Kidney glomerular epithelial cell (primary cell): ENCODE measurements at regions not wholly inside any gene's neighbourhood (a gene's known extent, or its start where the extent isn't known, plus 50 kb on each side); places are given as distances from the start of the nearest gene placed in this dataset.

Source experiments
- DNase-seq: peaks from one replicate; lab custom pipeline; 2025; lab: John Stamatoyannopoulos, UW

DNA sequence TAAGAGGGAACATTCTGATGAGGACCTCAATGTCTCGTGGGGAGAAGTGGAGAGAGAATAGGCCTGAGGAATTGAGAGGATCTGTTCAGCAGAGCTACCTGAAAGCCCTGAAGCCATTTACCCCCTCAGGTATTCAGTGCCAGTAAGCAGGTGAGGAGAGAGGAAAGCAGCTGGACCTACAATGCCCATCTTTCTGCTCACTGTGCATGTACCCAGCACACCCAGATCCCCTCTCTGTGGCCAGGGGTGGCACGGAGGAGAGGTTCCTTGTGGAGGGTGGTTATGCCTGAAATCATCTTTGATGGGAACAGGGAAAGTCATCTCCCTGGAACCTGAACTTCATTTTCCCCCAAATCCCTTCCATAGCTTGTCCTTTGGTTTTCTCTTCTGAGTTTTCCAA, 277.8 kb upstream of the B3GAT1 start:
- no peak for DNase-seq

DNA sequence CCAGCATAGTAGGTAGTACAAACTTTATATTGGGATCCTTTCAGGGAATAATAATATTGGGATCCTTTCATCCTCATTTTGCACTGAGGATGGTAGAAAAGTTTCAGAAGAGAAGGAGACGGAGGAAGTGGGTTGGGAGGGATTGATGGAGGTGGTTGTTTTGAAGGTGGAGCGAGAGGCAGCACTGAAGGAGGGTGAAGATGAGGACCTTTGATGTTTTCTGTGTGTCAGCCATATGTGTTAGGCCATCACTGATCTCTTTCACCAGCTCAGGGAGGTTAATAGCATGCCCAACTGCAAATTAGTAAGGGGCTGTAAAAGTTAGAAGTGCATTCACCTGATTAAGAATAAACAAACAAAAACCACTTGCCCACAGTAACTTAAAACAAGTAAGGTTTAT, 275.5 kb upstream of the B3GAT1 start:
- no peak for DNase-seq

DNA sequence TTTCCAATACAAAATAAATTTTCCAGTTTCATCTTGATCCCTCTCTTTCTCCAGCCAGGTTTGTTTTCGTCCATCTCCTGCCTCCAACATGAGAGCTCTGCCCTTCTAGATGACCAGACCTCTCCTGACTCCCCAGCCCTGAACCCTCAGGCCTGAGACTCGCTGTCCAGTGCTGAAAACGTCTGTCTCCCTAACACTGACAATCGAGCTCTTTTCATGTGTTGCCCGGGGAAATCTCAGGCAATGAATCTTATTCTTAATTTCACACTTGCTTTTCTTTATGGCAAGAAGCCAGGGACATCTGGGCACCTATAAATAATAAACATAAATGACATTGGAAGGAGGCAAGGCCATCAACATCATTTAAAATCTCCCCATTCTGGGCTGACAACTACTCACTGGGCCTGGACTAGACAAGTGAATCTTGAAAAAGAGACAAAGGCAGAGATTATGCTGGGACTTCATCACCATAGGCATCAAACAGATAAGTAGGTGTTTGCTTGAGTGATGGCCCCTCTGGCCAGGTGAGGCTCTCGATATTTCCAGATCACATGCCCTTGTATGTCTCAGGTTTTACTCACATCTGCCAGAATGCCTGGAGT, 274.5 kb upstream of the B3GAT1 start:
- no peak for DNase-seq

DNA sequence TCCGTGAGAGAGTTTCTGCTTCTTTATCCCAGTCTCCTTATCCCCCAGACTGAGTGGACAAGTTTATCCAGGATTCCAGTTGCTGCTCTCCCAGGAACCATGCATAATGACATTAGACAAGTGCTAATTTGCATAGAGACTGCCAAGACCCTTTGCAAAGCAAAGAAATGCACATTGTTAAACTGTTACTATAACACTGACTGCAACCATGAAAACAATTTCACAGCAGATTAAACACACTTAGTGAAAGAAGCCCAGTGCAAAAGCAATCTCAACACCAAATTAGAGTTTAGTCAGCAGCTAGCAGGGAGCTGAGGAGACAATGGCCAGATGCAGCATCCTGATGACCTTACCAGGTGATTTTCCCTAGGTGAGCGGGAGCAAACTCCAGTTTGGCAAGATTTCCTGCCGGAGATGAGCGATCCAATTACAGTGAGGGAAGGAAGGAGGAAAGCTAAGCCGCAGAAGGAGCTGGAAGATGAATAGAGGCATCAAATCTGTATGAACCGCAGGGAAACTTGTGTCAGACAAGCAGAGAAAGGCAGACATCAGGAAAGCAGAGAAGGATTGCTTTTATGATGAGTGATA, 273.8 kb upstream of the B3GAT1 start:
- DNase-seq = no peak

DNA sequence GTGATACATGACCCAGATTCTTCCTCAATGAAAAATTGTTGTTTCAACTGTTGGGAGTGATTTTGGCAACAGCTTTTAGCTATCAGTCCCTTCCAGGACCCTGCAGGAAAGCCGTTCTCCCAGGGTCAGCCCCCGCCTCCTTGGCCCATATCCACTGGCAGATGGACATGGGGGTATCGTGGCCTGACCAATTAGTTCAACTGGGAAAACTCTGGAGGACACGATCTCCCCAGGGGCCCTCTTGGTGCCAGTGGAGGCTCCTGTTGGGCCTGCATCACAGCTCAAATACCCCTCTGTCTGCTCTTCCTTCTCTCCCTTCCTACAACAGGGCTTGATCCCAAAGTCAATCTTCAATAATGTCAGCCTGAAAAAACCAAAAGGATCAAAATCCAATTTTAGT, 272.5 kb upstream of the B3GAT1 start:
- no peak for DNase-seq

DNA sequence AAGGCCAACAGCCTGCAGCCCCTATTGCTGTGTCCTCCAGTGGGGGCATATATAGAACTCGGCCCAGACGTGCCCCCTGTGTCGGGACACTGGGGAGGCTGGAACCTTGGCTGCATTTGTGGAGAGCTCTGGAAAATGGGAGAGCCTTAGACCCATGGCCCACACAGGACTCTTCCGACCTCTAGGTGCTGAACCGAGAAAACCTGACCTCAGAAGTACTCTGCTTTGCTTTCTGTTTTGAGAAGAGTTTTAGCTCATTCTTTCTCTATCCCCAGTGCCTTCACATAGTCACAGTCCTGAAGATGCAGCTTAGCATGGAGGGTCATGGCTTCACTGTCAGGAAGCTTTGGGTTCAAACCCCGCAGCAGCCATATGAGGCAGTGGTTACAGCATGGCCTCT, 271.8 kb upstream of the B3GAT1 start:
- no peak for DNase-seq

DNA sequence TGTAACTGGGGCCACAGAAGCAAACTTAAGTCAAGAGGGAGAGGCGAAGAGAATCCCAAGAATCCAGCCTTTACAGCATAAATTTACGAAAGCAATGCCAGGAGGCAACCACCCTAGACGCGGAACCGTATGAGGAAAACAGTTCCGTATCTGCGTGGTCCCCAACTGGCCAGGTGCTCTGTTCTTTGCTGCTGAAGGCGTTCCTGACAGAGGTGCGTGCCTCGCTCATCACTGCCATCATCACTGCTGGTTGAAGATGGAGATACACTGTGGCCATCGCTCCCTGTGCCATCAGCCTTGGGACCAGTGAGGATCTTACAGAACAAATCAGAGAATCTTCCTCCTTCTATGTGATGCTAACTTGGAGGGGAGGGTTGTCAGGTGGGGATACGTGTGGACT, 270.5 kb upstream of the B3GAT1 start:
- no peak for DNase-seq

DNA sequence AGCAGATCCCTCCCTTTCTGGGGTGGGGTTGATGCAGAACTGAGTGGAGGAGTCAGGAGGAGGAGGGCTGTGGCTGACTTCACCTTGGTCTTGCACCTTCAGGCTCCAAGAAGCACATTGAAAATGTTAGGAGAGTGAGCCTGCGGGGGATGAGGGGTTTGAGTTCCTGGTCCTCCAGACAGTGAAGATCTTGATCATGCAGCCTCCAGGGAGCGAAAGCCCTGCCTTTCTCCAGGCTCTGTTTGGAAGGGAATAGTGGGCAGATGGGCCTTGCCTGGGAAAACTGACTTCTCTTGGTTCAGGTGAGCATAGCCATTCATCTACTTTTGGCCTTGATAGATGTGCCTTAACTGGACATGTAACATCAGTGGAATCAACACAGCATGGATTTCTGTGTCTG, 267.6 kb upstream of the B3GAT1 start:
- DNase-seq = no peak

DNA sequence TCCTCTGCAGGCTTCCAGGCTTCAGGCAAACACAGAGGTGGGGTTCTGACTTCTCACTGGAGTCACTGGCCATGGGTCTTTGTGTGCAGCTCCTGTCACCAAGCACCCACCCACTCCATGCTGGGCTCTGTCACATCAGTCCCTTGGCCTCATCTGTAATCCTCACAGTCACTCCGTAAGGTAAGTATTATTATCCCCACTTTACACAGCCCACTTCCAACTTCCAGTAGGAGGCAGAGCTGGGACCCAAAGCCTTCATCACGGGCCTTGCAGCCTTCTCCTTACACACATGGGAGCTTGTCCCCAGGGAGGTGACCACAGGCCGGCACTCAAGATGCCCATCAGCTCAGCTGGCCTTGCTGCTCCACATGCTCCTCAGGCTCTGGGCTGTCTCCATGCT, 266.7 kb upstream of the B3GAT1 start:
- DNase-seq = no peak

DNA sequence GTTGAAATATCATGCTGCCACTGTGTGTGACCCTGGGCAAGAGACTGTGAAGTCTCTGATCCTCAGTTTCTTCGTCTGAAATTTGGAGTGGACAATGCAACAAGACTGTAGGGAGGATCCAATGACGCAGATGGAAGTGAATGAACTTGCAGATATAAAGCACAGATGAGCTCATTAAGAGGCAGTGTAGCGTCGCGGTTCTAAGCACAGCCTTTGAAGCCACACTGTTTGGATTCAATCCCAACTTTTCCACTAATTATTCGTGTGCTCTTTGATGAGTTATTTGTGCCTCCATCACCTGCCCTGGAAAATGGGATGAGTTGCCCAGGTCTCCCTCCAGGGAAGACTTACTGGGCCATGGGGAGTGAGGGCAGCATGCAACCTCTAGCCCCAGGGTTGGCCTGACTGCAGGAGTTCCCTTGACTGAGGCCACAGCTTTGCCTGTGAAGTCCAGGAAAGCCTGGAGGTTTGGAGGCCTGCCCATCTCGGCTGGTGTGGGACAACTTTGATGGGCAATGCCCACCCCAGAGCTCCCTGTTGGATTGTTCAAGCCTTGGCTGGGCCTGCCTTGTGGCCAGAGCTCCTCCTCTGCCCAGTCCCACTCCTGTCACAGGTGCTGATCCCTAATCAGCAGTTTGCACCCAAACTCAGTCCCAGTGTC, 266.0 kb upstream of the B3GAT1 start:
- DNase-seq = no peak

DNA sequence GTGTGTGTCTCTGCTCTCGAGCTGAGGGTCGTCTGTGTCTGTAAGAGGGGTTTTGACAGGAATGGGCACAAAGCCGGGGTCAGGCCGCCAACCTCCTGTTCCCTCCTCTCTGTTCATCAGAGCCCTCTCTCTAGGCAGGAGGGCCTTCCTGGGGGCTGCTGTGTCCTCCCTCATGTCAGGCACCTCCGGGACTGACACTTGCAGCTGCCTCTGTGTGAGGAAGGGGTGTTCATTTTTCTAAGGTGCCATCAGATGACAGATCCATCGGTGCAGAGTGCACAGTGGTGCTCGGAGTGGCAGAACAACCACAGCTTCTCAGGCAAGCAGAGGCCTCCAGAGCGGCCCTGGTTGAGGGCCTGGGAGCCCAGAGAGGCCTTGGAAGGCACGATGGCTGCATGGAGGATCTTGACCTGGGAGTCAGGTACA, 265.4 kb upstream of the B3GAT1 start:
- DNase-seq = no peak

DNA sequence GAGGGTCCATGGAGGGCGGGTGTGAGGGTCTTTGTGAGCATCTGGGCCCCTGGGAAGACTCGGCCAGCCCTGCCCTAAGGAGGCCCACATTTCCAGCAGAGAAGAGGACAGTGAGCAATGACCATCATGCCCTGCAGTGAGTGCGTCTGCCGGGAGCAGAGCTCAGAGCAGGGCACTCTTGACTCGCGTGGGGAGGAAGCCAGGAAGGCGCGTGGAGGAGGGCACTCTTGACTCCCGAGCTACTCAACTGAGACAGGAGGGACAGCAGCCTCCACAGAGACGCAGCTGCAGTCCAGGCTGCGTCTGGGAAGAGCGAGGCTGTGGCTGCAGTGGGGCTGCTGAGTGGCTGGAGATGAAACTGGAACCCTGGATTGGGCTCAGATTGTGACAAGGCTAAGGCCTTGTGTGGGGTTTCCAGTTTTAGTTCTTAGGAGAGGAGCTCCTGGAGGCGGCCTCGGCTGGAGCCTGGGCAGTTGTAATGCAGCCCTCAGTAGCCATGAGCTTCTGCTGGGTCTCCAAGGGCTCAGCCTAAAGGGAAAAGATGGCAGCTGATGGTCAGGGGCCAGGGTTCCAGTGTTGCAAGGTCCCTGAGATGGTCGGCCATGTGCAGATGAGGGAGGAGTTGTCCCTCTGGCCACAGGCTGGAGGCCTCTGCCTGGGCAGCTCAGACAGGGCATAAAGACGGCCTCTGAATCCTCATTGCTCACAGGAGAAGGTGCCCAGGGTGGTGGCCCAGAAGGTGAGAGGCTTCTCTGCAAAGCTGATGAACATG, 264.7 kb upstream of the B3GAT1 start:
- no peak for DNase-seq

DNA sequence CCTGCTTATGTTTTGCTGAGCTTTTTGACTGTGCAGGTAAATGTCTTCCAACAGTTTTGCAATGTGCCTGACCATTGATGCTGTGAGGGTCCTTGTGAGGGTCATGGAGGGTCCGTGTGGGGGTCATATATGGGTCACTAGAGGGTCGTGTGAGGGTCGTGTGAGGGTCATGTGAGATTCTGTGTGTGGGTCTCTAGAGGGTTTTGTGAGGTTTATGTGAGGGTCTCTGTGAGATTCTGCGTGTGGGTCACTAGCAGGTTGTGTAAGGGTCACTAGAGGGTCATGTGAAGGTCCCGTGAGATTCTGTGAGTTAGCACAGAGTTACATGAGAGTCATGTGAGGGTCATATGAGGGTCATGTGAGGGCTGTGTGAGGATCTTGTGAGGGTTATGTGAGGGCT, 263.9 kb upstream of the B3GAT1 start:
- DNase-seq = no peak

DNA sequence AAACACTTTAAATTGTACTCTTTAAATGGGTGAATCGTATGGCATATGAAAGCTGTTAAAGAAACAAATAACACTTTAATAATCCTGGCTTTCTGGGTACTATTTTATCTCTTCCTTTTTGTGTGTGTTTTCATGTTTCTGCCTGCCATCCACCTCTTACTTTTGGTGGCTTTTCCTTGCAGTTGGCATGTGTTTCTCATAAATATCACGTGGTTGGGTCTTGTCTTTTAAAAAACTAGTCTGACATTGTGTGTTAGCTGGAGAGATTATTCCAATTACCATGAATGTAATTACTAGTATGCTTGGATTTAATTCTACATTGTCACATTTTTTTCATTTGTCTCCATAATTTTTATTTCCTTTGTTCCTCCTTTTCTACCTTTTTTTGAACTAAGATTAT, 262.9 kb upstream of the B3GAT1 start:
- no peak for DNase-seq

DNA sequence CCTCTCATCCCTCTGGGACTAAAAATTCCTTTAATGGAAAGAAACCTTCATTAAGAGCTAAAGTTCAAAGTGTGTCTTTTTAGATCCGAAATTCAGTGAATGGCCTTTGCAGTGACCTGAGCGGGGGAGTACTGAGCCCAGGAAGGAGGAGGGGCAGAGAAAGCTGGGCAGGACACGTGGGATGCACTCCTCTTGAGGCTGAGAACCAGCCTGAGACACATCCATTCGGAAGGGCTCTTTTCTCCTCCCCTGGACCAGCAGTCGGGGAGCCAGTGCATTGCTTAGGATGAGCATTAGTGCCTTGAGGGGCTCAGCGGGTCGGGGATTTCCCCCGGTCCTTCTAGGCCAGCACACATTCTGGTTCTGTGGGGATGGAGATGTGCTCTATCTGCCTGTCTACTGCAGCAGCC, 258.9 kb upstream of the B3GAT1 start:
- DNase-seq = no peak

DNA sequence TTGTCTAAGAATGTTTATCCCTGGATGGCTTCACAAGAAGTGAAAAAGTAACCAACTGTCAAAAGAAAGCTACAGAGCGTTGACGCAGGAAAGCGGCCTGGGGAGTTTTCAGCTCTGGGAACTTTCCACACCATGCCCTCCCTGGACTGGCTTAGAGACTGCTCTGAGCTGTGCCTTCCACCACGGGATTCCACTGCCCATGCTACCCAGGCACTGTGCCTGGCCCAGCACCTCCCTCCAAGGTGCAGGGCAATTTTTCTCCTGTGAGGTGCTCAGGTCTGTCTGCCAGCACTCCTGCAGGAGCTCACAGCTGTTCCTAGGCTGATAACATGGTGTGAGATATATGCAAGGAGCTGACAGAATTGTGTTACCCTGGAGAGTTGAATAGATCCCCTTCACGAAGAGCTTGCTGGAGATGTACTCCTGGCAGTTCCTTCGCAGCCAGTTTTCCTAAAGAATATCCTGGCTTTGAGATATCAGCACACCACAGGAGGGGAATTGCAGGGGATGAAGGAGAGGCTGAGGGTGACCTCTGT, 258.3 kb upstream of the B3GAT1 start:
- no peak for DNase-seq

DNA sequence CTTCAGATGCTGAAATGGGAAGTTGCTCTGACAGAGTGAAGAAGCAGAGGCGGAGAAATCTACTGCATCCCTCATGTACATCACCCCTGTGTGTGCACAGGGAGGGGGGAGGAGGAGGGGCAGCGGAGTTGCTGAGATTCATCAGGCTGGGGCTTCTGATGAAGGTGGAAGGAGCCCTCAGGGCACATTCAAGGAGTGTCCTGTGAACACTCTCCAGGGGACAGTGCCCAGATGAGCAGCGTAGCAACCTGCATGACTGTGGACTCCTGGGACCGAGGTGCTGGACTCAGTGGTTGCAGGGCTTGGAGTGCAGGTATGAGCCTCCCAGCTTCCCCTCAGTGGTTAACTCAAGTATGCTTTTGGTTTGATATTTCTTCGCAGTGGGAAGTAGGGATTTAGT, 257.8 kb upstream of the B3GAT1 start:
- no peak for DNase-seq

DNA sequence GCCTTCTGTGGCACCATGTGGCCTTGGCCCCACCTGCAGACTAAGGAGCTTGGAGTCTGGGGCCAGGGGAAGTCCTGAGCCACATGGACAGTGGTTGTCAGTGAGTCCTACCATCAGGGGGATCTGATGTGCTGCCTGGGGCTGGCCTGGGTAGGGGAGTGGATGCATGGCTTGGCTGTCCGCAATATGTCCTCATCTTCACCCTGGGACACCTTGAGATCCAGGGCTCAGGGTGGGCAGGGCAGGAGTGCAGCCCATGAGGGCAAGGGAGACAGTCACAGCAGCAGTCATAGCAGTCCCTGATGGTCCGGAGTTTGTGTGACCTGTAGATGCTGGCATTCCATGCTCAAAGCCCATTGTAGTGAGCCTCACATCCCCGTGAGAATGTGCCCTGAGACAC, 256.8 kb upstream of the B3GAT1 start:
- DNase-seq = no peak

DNA sequence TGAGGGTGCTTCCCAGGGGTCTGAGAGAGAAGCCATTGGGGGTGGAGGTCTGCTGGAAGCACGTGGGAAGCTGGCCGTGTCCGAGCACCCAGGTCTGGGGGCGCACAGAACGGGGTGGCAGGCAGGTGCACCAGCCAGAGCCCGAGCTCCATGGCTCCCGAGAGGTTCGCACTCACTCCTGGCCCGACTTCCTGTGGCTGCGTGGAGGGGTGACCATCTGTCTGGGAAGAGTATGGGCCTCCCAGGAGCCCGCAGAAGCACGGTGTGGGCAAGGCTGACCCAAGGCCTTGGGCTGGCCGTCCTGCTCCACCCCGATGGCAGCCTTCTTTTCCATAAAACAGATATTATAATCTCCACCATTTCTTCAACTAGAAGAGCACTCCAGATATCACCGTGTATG, 256.0 kb upstream of the B3GAT1 start:
- no peak for DNase-seq

DNA sequence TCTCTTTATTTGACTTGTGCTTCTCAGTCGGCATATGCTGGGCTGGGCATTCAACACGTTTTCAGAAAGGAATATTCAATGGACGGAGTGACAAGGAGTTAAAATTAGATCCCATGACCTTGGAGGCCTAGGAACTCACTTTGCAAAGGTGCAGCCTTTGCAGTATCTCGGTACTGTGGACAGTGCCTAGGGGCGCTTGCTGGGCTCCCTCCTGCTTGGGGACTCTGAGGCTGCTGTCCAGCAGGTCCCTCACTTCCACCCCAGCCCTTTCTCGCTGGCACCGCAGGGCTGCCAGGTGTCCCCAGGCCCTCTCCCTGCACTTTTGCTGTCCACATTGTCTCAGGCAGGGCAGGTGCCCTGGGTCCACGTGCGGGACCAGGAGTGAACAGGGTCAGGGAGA, 255.5 kb upstream of the B3GAT1 start:
- DNase-seq = no peak

DNA sequence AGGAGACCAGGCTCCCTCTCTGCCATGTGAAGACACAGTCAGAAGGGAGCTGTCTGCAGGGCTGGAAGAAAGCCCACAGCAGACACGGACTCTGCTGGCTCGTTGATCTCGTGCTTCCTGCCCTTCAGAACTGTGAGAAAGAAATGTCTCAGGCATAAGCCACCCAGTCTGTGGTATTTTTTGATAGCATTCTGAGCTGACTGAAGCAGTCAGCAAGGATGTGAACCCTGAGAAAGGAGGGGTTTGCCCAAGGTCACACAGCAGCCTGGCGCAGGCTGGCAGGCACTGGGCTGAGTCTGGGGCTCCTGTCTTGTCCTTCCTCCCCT, 255.1 kb upstream of the B3GAT1 start:
- DNase-seq = no peak

DNA sequence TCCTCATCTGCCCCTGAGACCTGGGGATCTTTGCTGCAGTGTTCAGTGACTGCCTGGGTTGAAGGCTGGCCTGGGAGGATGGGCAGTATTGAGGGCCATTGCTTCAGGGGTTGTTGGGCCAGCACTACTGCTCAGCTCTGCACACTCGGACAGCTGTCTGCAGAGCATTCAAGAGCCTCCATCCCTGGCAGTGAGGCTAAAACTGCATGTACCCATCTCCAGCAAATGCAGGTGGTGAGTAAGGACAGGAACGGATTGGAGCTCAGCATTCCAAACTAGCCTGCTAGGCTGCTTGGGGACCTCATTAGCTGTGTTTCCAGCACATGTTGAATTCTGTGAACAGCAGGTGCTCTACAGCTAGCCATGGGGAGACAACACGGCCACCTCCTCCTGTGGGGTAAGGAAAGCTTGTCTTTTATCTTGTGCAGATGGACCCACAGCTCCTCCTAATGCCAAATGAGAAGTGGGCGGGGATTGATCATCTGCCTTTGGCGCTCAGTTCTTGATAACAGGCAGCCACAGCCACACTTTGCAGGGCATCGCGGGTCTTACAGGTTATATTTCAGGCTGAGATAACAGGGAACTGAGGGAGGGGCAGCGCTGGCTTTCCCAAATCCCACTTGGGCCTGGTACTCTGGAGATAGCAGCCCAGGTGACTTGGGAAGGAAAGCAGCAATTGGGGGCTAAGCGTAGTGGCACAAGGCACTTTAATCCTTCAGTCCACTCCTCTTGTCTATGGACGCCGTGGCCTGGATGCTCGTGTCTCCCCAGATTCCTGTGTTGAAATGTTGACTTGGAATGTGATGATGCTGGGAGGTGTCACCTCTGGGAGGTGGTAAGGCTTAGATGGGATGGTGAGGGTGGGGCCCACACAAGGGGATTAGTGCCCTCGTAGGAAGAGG, 254.5 kb upstream of the B3GAT1 start:
- DNase-seq = no peak
